Osteoblast (primary cell): ENCODE measurements at regions not wholly inside any gene's neighbourhood (a gene's known extent, or its start where the extent isn't known, plus 50 kb on each side); places are given as distances from the start of the nearest gene placed in this dataset.

Experiments used
- DNase-seq: peaks from one replicate; pipeline ENCODE4 v3.0.0; 2011; ENCODE audit warnings: low spot score, mixed read lengths; ENCODE audit not compliant: insufficient read length; ENCODE audit errors: missing footprints
- H2AFZ ChIP-seq: 2 replicates; pipeline ENCODE4 v1.6.0; 2011; ENCODE audit warnings: mild to moderate bottlenecking, low read length
- H3K27ac ChIP-seq: 2 replicates; pipeline ENCODE4 v1.5.1; 2011; ENCODE audit warnings: mild to moderate bottlenecking, low read depth, low read length, moderate library complexity
- H3K27me3 ChIP-seq: 2 replicates; pipeline ENCODE4 v1.6.0; 2012; ENCODE audit warnings: mild to moderate bottlenecking, control low read depth, inconsistent platforms, low read length, moderate library complexity; ENCODE audit not compliant: insufficient read depth
- H3K36me3 ChIP-seq: 2 replicates; pipeline ENCODE4 v1.5.1; 2011; ENCODE audit warnings: mild to moderate bottlenecking, low read length, control low read depth, moderate library complexity; ENCODE audit not compliant: insufficient read depth
- H3K4me1 ChIP-seq: 2 replicates; pipeline ENCODE4 v1.5.1; 2011; ENCODE audit warnings: mild to moderate bottlenecking, low read length, control low read depth, moderate library complexity; ENCODE audit not compliant: insufficient read depth
- H3K4me2 ChIP-seq: 2 replicates; pipeline ENCODE4 v1.6.0; 2011; ENCODE audit warnings: mild to moderate bottlenecking, low read length; ENCODE audit not compliant: insufficient read depth
- H3K4me3 ChIP-seq: fragments of 200-600 bp; sonication (generic); 3 replicates; pipeline ENCODE4 v1.5.1; 2012; ENCODE audit warnings: mild to moderate bottlenecking, low read length, inconsistent platforms; ENCODE audit not compliant: insufficient read depth
- H3K79me2 ChIP-seq: 2 replicates; pipeline ENCODE4 v1.6.0; 2012; ENCODE audit warnings: mild to moderate bottlenecking, low read length, control low read depth, inconsistent platforms; ENCODE audit not compliant: insufficient read depth
- H3K9me3 ChIP-seq: 2 replicates; pipeline ENCODE4 v1.5.1; 2011; ENCODE audit warnings: low read depth, low read length, control low read depth
- H4K20me1 ChIP-seq: 2 replicates; pipeline ENCODE4 v1.6.0; 2012; ENCODE audit warnings: mild to moderate bottlenecking, low read length, control low read depth; ENCODE audit not compliant: insufficient read depth
- CTCF ChIP-seq: IDR thresholded peaks from 2 replicates; pipeline ENCODE4 v1.5.1; 2011; ENCODE audit warnings: mild to moderate bottlenecking, low read depth, low read length, moderate library complexity; ENCODE audit errors: extremely low read depth

DNA sequence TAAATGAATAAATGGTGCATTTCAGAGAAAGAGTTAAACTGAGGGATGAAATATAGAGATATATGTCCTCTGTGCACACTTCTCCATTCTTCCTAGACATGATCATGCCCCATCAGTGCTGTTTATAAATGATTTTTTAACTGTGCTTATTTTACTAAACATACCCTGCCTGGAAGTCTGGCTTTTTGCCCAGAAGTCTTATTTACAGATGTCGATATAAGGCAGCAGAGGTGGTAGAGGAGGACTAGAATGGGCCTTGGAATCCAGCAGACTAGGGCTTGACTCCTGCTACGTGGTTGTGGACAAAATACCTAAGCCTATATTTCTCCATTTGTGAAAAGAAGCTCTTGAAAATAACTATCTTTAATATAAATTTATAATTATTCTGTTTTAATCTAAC, 355.5 kb downstream of the RAD51AP2 start:
- DNase-seq = no peak
- Histone ChIP-seq H2AFZ (no peak overlapping the region), H3K79me2 (no peaks in the 10 kb centered on the region), H3K27ac (no peak overlapping the region), H3K27me3 (no peaks in the 10 kb centered on the region), H3K36me3 (no peaks in the 10 kb centered on the region), H3K4me3 (no peak overlapping the region), H3K4me1 (no peaks in the 10 kb centered on the region), H3K4me2 (no peak overlapping the region), H4K20me1 (no peaks in the 10 kb centered on the region), H3K9me3 (no peaks in the 10 kb centered on the region)
- no peak for TF ChIP-seq CTCF

- H3K36me3 ChIP-seq = no peaks in the 10 kb centered on the region
- no peak for DNase-seq
- no peak overlapping the region for H3K4me3 ChIP-seq
- no peak overlapping the region for H3K27ac ChIP-seq
- H3K27me3 ChIP-seq = no peaks in the 10 kb centered on the region
- H2AFZ ChIP-seq = no peak overlapping the region
- H3K79me2 ChIP-seq = no peaks in the 10 kb centered on the region
- H3K4me2 ChIP-seq = no peak overlapping the region
- H3K4me1 ChIP-seq = no peaks in the 10 kb centered on the region
- no peak for TF ChIP-seq CTCF
- no peaks in the 10 kb centered on the region for H3K9me3 ChIP-seq
- H4K20me1 ChIP-seq = no peaks in the 10 kb centered on the region
Observed at GRCh38 chr2:17160594-17160993, 357.6 kb downstream of the RAD51AP2 start.

DNA sequence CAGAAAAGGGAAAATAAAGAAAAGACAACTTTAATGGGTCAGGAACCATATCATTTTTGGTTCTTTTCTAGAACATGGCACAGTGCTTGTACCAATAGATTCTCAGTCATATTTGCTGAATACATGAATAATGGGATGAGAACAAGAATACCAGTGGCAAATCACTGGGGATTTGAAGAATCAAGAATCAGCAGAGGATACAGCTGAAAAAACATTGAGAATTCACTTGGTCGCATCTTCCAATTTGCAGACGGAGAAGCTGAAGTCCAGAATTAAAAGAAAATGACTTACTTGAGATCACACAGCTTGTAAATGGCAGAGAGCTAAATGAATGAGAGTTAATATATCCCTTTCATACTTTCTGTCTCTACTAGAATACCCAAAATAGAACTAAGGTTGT, 362.2 kb downstream of the RAD51AP2 start:
- DNase-seq = no peak

GRCh38 chr2:17149945-17150344, 368.3 kb downstream of the RAD51AP2 start:
- no peaks in the 10 kb centered on the region for H3K36me3 ChIP-seq
- H3K27me3 ChIP-seq = no peaks in the 10 kb centered on the region
- no peak for DNase-seq
- H3K9me3 ChIP-seq = no peaks in the 10 kb centered on the region
- H3K4me1 ChIP-seq = no peaks in the 10 kb centered on the region
- no peak overlapping the region for H2AFZ ChIP-seq
- no peak overlapping the region for H3K27ac ChIP-seq
- no peak overlapping the region for H3K4me3 ChIP-seq
- no peaks in the 10 kb centered on the region for H4K20me1 ChIP-seq
- no peak overlapping the region for H3K4me2 ChIP-seq
- H3K79me2 ChIP-seq = no peaks in the 10 kb centered on the region
- TF ChIP-seq CTCF = no peak

More for the DNA sequence above, 362.2 kb downstream of the RAD51AP2 start:
- Histone ChIP-seq H3K4me1 (no peaks in the 10 kb centered on the region), H3K36me3 (no peaks in the 10 kb centered on the region), H3K79me2 (no peaks in the 10 kb centered on the region), H3K4me3 (no peak overlapping the region), H2AFZ (no peak overlapping the region), H3K27ac (no peak overlapping the region), H3K27me3 (no peaks in the 10 kb centered on the region), H3K9me3 (no peaks in the 10 kb centered on the region), H4K20me1 (no peaks in the 10 kb centered on the region), H3K4me2 (no peak overlapping the region)
- no peak for TF ChIP-seq CTCF
